ENCODE measurements at regions not wholly inside any gene's neighbourhood (a gene's known extent, or its start where the extent isn't known, plus 50 kb on each side); places are given as distances from the start of the nearest gene placed in this dataset.

GRCh38 chr2:18395555-18395954 lies 164.9 kb downstream of the RDH14 start:
- TF ChIP-seq, protein P1, sequence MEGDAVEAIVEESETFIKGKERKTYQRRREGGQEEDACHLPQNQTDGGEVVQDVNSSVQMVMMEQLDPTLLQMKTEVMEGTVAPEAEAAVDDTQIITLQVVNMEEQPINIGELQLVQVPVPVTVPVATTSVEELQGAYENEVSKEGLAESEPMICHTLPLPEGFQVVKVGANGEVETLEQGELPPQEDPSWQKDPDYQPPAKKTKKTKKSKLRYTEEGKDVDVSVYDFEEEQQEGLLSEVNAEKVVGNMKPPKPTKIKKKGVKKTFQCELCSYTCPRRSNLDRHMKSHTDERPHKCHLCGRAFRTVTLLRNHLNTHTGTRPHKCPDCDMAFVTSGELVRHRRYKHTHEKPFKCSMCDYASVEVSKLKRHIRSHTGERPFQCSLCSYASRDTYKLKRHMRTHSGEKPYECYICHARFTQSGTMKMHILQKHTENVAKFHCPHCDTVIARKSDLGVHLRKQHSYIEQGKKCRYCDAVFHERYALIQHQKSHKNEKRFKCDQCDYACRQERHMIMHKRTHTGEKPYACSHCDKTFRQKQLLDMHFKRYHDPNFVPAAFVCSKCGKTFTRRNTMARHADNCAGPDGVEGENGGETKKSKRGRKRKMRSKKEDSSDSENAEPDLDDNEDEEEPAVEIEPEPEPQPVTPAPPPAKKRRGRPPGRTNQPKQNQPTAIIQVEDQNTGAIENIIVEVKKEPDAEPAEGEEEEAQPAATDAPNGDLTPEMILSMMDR (IDR thresholded peaks at IDR 0.05; ENCODE audit: insufficient read depth, low read length, poor library complexity, severe bottlenecking): no peak
- no peak for TF ChIP-seq EZH2phosphoT487 (conservative IDR thresholded peaks at IDR 0.05; ENCODE audit: low read length)
